Mucosa of descending colon (tissue), 3 donors: ENCODE measurements at regions not wholly inside any gene's neighbourhood (a gene's known extent, or its start where the extent isn't known, plus 50 kb on each side); places are given as distances from the start of the nearest gene placed in this dataset.

Experiments
- ATAC-seq: fragments of 200-7000 bp; cut with Tn5 transposase; one replicate; pipeline ENCODE4 v1.9.1; 2020; ENCODE audit warnings: mild to moderate bottlenecking, moderate library complexity
- DNase-seq, 3 donors: peaks; one replicate each; pipeline ENCODE4 v3.0.0-alpha.2; 2020
- H3K36me3 ChIP-seq: fragments of 200-600 bp; one replicate; pipeline ENCODE4 v1.8.0; 2021; ENCODE audit warnings: low read depth, mild to moderate bottlenecking
- H3K4me1 ChIP-seq: fragments of 200-600 bp; one replicate; pipeline ENCODE4 v1.8.0; 2021; ENCODE audit warnings: low read depth, mild to moderate bottlenecking
- H3K4me3 ChIP-seq: fragments of 200-600 bp; one replicate; pipeline ENCODE4 v1.8.0; 2021; ENCODE audit warnings: mild to moderate bottlenecking
- H3K9me3 ChIP-seq: fragments of 200-600 bp; one replicate; pipeline ENCODE4 v1.8.0; 2021; ENCODE audit warnings: mild to moderate bottlenecking
- intact Hi-C, 2 donors: fragments of 100-400 bp; cut with DNase I in 1 of 2; cut with micrococcal nuclease in 1 of 2; formaldehyde crosslinking; loops; one replicate each; pipeline versions ENCODE4 v1.11.0 to v1.11.1; 2022; cut with DNase I, micrococcal nuclease
- TF ChIP-seq, protein P1 (sequence below): fragments of 200-600 bp; IDR thresholded peaks from one replicate; pipeline ENCODE4 v1.8.0; 2022; ENCODE audit warnings: antibody characterized with exemption, mild to moderate bottlenecking
- donor health status: DM: no; HTN: no; CAD: no; lungs with moderate emphysema.
- donor health status: DM: no; HTN: no; CAD: no.
- donor health status: DM: no; HTN: yes; CAD: no.

DNA sequence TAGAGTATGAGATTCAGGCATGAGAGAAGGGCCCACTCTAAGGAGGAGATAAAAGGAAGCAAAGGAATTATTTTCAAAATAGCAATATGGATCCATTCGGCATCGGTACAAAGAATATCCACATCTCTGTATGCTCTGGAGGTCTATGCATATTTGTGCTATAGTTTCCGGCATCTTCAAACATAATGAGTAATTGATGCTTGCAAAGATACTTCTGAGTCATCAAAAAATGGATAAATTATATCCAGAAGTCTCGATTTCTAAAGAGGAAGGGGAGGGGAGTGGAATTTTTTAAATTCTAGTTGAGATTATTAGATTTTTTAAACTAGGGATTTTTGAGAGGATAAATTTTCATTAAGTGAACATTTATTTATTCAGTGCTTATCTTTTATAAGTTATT lies 72.9 kb upstream of the KIAA1217 start:
- H3K9me3 ChIP-seq = no peaks in the 10 kb centered on the region
- TF ChIP-seq, protein P1, sequence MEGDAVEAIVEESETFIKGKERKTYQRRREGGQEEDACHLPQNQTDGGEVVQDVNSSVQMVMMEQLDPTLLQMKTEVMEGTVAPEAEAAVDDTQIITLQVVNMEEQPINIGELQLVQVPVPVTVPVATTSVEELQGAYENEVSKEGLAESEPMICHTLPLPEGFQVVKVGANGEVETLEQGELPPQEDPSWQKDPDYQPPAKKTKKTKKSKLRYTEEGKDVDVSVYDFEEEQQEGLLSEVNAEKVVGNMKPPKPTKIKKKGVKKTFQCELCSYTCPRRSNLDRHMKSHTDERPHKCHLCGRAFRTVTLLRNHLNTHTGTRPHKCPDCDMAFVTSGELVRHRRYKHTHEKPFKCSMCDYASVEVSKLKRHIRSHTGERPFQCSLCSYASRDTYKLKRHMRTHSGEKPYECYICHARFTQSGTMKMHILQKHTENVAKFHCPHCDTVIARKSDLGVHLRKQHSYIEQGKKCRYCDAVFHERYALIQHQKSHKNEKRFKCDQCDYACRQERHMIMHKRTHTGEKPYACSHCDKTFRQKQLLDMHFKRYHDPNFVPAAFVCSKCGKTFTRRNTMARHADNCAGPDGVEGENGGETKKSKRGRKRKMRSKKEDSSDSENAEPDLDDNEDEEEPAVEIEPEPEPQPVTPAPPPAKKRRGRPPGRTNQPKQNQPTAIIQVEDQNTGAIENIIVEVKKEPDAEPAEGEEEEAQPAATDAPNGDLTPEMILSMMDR = no peak
- no peaks in the 10 kb centered on the region for H3K36me3 ChIP-seq
- no peak overlapping the region for H3K4me3 ChIP-seq
- intact Hi-C loops = no loop called here
- H3K4me1 ChIP-seq = no peaks in the 10 kb centered on the region
- ATAC-seq (no peak), DNase-seq (no peak)

DNA sequence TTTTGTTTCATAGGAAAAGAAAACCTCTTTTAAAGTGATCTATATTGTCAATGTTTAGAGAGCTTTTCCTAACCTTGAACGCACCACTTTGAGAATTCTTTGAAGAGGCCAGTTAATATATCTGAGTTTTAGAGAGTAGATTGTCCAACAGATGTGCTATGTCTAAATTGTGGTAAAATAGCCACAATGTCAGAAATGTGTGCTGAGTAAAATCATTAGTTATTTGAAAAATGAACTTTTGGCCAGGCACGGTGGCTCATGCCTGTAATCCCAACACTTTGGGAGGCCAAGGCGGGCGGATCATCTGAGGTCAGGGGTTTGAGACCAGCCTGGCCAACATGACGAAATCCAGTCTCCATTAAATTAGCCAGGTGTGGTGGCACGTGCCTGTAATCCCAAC lies 61.6 kb upstream of the KIAA1217 start:
- TF ChIP-seq, protein P1 = no peak
- DNase-seq (no peak), ATAC-seq (no peak)
- Histone ChIP-seq H3K4me1 (no peaks in the 10 kb centered on the region), H3K9me3 (no peaks in the 10 kb centered on the region), H3K36me3 (no peaks in the 10 kb centered on the region), H3K4me3 (no peak overlapping the region)
- intact Hi-C loops = no loop called here

DNA sequence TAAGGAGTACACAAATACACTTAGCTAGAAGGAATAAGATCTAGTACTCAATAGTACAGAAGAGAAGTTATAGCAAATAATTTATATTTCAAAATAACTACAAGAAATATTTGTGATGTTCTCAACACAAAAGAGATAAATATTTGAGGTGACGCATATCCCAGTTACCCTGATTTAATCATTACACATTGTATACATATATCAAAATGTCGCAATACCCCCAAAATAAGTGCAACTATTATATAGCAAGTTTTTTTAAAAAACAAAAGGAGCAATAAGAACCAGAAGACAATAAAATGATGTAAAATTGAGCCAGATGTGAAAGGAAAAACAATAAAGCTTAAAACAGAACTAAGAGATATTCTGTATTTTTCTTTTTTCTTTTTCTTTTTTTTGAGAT lies 59.3 kb upstream of the KIAA1217 start:
- intact Hi-C loops = no loop called here
- H3K4me3 ChIP-seq = no peak overlapping the region
- no peaks in the 10 kb centered on the region for H3K9me3 ChIP-seq
- TF ChIP-seq, protein P1 = no peak
- no peaks in the 10 kb centered on the region for H3K4me1 ChIP-seq
- no peak for DNase-seq
- H3K36me3 ChIP-seq = no peaks in the 10 kb centered on the region
- no peak for ATAC-seq

DNA sequence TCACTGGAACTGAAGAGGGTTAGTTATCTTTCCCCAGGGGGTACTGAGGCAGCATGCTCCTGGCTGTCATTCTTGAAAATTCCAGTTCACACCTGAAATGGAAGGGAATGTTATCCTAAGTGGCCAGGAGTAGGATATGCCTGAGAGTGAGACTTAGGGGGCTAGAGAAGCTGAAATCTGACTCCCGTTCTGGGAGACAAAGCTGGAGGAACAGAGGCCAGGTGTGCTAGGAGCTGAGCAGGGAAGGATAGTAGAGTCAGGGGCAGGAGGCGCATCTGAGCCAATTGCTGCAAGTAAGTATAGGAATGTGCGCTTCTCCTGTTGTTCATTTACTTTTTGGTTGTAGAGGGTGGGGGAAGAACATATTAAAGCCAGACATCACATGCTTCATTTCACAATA lies 58.1 kb upstream of the KIAA1217 start:
- Histone ChIP-seq H3K9me3 (no peaks in the 10 kb centered on the region), H3K36me3 (no peaks in the 10 kb centered on the region), H3K4me3 (no peak overlapping the region), H3K4me1 (no peaks in the 10 kb centered on the region)
- DNase-seq (no peak), ATAC-seq (no peak)
- intact Hi-C loops = no loop called here
- TF ChIP-seq, protein P1 = no peak

DNA sequence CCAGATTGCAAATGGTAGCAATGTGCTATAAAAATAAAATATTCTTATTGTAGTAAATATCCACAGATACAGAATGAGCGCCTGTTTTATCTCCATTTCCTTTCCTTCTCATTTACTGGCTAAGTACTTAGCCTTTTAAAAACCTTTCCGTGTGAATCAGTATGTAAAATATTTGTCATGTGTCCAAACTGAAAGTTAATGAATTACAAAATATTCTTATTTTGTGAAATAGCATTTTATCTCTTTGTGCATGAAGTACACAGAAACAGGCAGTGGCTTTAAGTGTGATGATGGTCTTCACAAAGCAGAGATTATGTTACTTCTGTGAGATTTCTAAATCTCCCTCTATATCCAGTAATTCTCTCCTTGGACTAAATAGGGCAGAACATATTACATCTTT lies 56.7 kb upstream of the KIAA1217 start:
- DNase-seq (no peak), ATAC-seq (no peak)
- TF ChIP-seq, protein P1 = no peak
- no peaks in the 10 kb centered on the region for H3K36me3 ChIP-seq
- intact Hi-C loops = no loop called here
- no peaks in the 10 kb centered on the region for H3K9me3 ChIP-seq
- H3K4me1 ChIP-seq = no peaks in the 10 kb centered on the region
- no peak overlapping the region for H3K4me3 ChIP-seq

DNA sequence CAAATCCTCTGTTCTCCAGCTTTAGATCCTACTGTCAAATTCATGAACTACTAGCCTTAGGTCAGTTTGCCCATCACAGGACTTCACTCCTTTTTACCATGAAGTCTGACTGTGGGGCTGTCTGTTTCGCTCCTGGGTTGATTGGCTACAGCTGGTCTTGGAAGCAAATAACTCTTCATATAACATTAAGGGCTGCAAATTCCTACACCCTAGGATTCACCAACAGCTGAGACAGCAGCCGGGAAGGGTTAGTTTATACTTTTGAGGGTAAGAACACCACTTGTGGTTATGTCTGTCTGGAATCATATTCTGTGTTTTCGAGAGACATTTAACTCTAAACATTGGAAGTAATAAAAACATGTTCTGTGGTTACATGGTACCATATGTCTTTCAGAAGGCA lies 55.9 kb upstream of the KIAA1217 start:
- TF ChIP-seq, protein P1 = no peak
- no peak for DNase-seq

More for the DNA sequence above, 55.9 kb upstream of the KIAA1217 start:
- intact Hi-C loops = no loop called here
- Histone ChIP-seq H3K36me3 (no peaks in the 10 kb centered on the region), H3K4me3 (no peak overlapping the region), H3K4me1 (no peaks in the 10 kb centered on the region), H3K9me3 (peaks cover 3% of the 10 kb centered on the region)
- no peak for ATAC-seq
